ENCODE measurements at regions not wholly inside any gene's neighbourhood (a gene's known extent, or its start where the extent isn't known, plus 50 kb on each side); places are given as distances from the start of the nearest gene placed in this dataset.

- Histone ChIP-seq H3K4me1 (ENCODE audit: low read length) (peaks cover 7% of the 10 kb centered on the region), H3K9me3 (ENCODE audit: insufficient read depth, low read length) (no peaks in the 10 kb centered on the region), H3K4me2 (ENCODE audit: low read length) (no peak overlapping the region), H2AFZ (ENCODE audit: low read depth, low read length) (no peak overlapping the region), H3K9ac (ENCODE audit: low read length) (no peak overlapping the region), H3K27me3 (ENCODE audit: low read depth, low read length) (no peaks in the 10 kb centered on the region), H4K20me1 (ENCODE audit: insufficient read depth, low read length) (no peaks in the 10 kb centered on the region), H3K36me3 (replicated peaks; ENCODE audit: low read depth, low read length) (no peaks in the 10 kb centered on the region), H3K79me2 (ENCODE audit: low read length) (no peaks in the 10 kb centered on the region), H3K4me3 (ENCODE audit: low read length) (no peak overlapping the region), H3K27ac (ENCODE audit: low read length) (no peak overlapping the region)
- TF ChIP-seq CTCF (IDR thresholded peaks at IDR 0.05; ENCODE audit: low read depth, low read length) (no peak), EZH2phosphoT487 (IDR thresholded peaks at IDR 0.05; ENCODE audit: low read depth) (no peak)
Observed at GRCh38 chr15:96123028-96123400, 207.5 kb upstream of the NR2F2 start.

- no peak overlapping the region for H3K9ac ChIP-seq (ENCODE audit: low read length)
- no peaks in the 10 kb centered on the region for H4K20me1 ChIP-seq (ENCODE audit: insufficient read depth, low read length)
- no peaks in the 10 kb centered on the region for H3K36me3 ChIP-seq (replicated peaks; ENCODE audit: low read depth, low read length)
- no peaks in the 10 kb centered on the region for H3K79me2 ChIP-seq (ENCODE audit: low read length)
- H3K27ac ChIP-seq (ENCODE audit: low read length), result no peak overlapping the region
- no peaks in the 10 kb centered on the region for H3K9me3 ChIP-seq (ENCODE audit: insufficient read depth, low read length)
- H3K4me3 ChIP-seq (ENCODE audit: low read length), result no peak overlapping the region
- H3K4me2 ChIP-seq (ENCODE audit: low read length), result peak overlapping the region; percentile 6; the same call in 1 of the 2 replicates
- H2AFZ ChIP-seq (ENCODE audit: low read depth, low read length), result no peak overlapping the region
- peaks cover 7% of the 10 kb centered on the region for H3K4me1 ChIP-seq (ENCODE audit: low read length)
- no peak for TF ChIP-seq EZH2phosphoT487 (IDR thresholded peaks at IDR 0.05; ENCODE audit: low read depth)
- H3K27me3 ChIP-seq (ENCODE audit: low read depth, low read length), result no peaks in the 10 kb centered on the region
Observed at GRCh38 chr15:96123630-96124187, 206.8 kb upstream of the NR2F2 start.

GRCh38 chr15:96124436-96124835 lies 206.1 kb upstream of the NR2F2 start:
- H3K79me2 ChIP-seq (ENCODE audit: low read length), result no peaks in the 10 kb centered on the region
- H3K27me3 ChIP-seq (ENCODE audit: low read depth, low read length), result no peaks in the 10 kb centered on the region; the same call in 1 of the 2 replicates
- H4K20me1 ChIP-seq (ENCODE audit: insufficient read depth, low read length), result no peaks in the 10 kb centered on the region
- no peaks in the 10 kb centered on the region for H3K36me3 ChIP-seq (replicated peaks; ENCODE audit: low read depth, low read length)
- H3K4me2 ChIP-seq (ENCODE audit: low read length), result no peak overlapping the region
- H3K9me3 ChIP-seq (ENCODE audit: insufficient read depth, low read length), result no peaks in the 10 kb centered on the region
- H3K4me1 ChIP-seq (ENCODE audit: low read length), result peaks cover 7% of the 10 kb centered on the region
- H3K9ac ChIP-seq (ENCODE audit: low read length), result no peak overlapping the region
- TF ChIP-seq CTCF (IDR thresholded peaks at IDR 0.05; ENCODE audit: low read depth, low read length), result no peak
- TF ChIP-seq EZH2phosphoT487 (IDR thresholded peaks at IDR 0.05; ENCODE audit: low read depth), result no peak
- H2AFZ ChIP-seq (ENCODE audit: low read depth, low read length), result no peak overlapping the region
- no peak overlapping the region for H3K27ac ChIP-seq (ENCODE audit: low read length)
- no peak overlapping the region for H3K4me3 ChIP-seq (ENCODE audit: low read length)

GRCh38 chr15:96125721-96126415 lies 204.6 kb upstream of the NR2F2 start:
- H3K9ac ChIP-seq (ENCODE audit: low read length), result no peak overlapping the region
- H3K27me3 ChIP-seq (ENCODE audit: low read depth, low read length), result peaks cover 3% of the 10 kb centered on the region
- no peak overlapping the region for H3K4me3 ChIP-seq (ENCODE audit: low read length)
- TF ChIP-seq EZH2phosphoT487 (IDR thresholded peaks at IDR 0.05; ENCODE audit: low read depth) (no peak), CTCF (IDR thresholded peaks at IDR 0.05; ENCODE audit: low read depth, low read length) (no peak)
- H3K4me2 ChIP-seq (ENCODE audit: low read length), result no peak overlapping the region
- no peaks in the 10 kb centered on the region for H3K36me3 ChIP-seq (replicated peaks; ENCODE audit: low read depth, low read length)
- H2AFZ ChIP-seq (ENCODE audit: low read depth, low read length), result no peak overlapping the region
- H3K4me1 ChIP-seq (ENCODE audit: low read length), result peaks cover 7% of the 10 kb centered on the region
- no peaks in the 10 kb centered on the region for H4K20me1 ChIP-seq (ENCODE audit: insufficient read depth, low read length)
- H3K9me3 ChIP-seq (ENCODE audit: insufficient read depth, low read length), result no peaks in the 10 kb centered on the region
- H3K79me2 ChIP-seq (ENCODE audit: low read length), result no peaks in the 10 kb centered on the region
- H3K27ac ChIP-seq (ENCODE audit: low read length), result no peak overlapping the region

Data from OCI-LY3 (cell line).